ENCODE measurements at regions not wholly inside any gene's neighbourhood (a gene's known extent, or its start where the extent isn't known, plus 50 kb on each side); places are given as distances from the start of the nearest gene placed in this dataset.

GRCh38 chr4:126734465-126734864 is 898.3 kb upstream of the INTU start:
- TF ChIP-seq PPARA (CRISPR knock-in tag; IDR thresholded peaks at IDR 0.05; ENCODE audit: borderline replicate concordance) (no peak), ARNTL (CRISPR knock-in tag; IDR thresholded peaks at IDR 0.05; ENCODE audit: borderline replicate concordance, low read depth) (no peak), CSRNP3 (CRISPR knock-in tag; IDR thresholded peaks at IDR 0.05) (no peak), ZNF565 (CRISPR knock-in tag; conservative IDR thresholded peaks at IDR 0.05; ENCODE audit: low read depth) (no peak)
- TF ChIP-seq, protein P1, sequence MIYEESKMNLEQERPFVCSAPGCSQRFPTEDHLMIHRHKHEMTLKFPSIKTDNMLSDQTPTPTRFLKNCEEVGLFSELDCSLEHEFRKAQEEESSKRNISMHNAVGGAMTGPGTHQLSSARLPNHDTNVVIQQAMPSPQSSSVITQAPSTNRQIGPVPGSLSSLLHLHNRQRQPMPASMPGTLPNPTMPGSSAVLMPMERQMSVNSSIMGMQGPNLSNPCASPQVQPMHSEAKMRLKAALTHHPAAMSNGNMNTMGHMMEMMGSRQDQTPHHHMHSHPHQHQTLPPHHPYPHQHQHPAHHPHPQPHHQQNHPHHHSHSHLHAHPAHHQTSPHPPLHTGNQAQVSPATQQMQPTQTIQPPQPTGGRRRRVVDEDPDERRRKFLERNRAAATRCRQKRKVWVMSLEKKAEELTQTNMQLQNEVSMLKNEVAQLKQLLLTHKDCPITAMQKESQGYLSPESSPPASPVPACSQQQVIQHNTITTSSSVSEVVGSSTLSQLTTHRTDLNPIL (CRISPR knock-in tag; IDR thresholded peaks at IDR 0.05; ENCODE audit: low read depth) = no peak
- ATAC-seq = no peak

GRCh38 chr4:126735294-126736132 is 897.2 kb upstream of the INTU start:
- no peak for TF ChIP-seq ZFP30 (CRISPR knock-in tag; IDR thresholded peaks at IDR 0.05)
- TF ChIP-seq GLIS3 (CRISPR knock-in tag; IDR thresholded peaks at IDR 0.05) = no peak
- no peak for TF ChIP-seq TSHZ2 (CRISPR knock-in tag; IDR thresholded peaks at IDR 0.05)
- no peak for TF ChIP-seq RARB (CRISPR knock-in tag; IDR thresholded peaks at IDR 0.05)
- TF ChIP-seq ESRRG (CRISPR knock-in tag; IDR thresholded peaks at IDR 0.05) = no peak
- TF ChIP-seq CSDC2 (CRISPR knock-in tag; IDR thresholded peaks at IDR 0.05) = no peak
- TF ChIP-seq ARNTL (CRISPR knock-in tag; IDR thresholded peaks at IDR 0.05; ENCODE audit: borderline replicate concordance, low read depth) = no peak
- no peak for TF ChIP-seq ZNF565 (CRISPR knock-in tag; conservative IDR thresholded peaks at IDR 0.05; ENCODE audit: low read depth)
- TF ChIP-seq TCF4 (CRISPR knock-in tag; IDR thresholded peaks at IDR 0.05; ENCODE audit: borderline replicate concordance) = no peak
- TF ChIP-seq OSR1 (CRISPR knock-in tag; IDR thresholded peaks at IDR 0.05) = no peak
- TF ChIP-seq BACH2 (CRISPR knock-in tag; IDR thresholded peaks at IDR 0.05; ENCODE audit: borderline replicate concordance) = no peak
- no peak for TF ChIP-seq PPARA (CRISPR knock-in tag; IDR thresholded peaks at IDR 0.05; ENCODE audit: borderline replicate concordance)
- no peak for TF ChIP-seq CSRNP3 (CRISPR knock-in tag; IDR thresholded peaks at IDR 0.05)
- no peak for TF ChIP-seq ISL1 (CRISPR knock-in tag; IDR thresholded peaks at IDR 0.05)
- ATAC-seq = no peak

DNA sequence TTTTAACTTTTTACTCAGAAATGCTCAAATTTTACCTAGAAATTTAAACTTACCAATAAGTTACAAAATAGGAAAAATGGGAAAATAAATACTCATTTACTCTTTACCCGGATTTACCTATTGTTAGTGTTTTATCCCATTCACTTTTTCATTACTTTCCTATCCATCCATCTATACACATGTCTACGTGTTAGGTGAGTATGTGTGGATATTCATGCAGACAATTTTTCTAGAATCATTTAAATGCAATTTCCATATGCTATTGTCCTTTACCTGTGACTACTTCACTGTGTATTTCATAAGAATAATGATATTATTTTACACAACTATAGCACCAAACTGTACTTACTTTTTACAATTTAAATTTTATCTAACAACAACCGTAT is 896.6 kb upstream of the INTU start:
- TF ChIP-seq SNAI2 (CRISPR knock-in tag; IDR thresholded peaks at IDR 0.05) (no peak), PPARA (CRISPR knock-in tag; IDR thresholded peaks at IDR 0.05; ENCODE audit: borderline replicate concordance) (no peak), ZC3H10 (CRISPR knock-in tag; IDR thresholded peaks at IDR 0.05) (no peak), PATZ1 (CRISPR knock-in tag; IDR thresholded peaks at IDR 0.05; ENCODE audit: borderline replicate concordance) (no peak), CSDC2 (CRISPR knock-in tag; IDR thresholded peaks at IDR 0.05) (no peak), BACH2 (CRISPR knock-in tag; IDR thresholded peaks at IDR 0.05; ENCODE audit: borderline replicate concordance) (no peak), OSR1 (CRISPR knock-in tag; IDR thresholded peaks at IDR 0.05) (no peak), GLIS3 (CRISPR knock-in tag; IDR thresholded peaks at IDR 0.05) (no peak), ISL1 (CRISPR knock-in tag; IDR thresholded peaks at IDR 0.05) (no peak), TOX (CRISPR knock-in tag; IDR thresholded peaks at IDR 0.05; ENCODE audit: borderline replicate concordance) (no peak), ZNF70 (CRISPR knock-in tag; IDR thresholded peaks at IDR 0.05) (no peak), TCF4 (CRISPR knock-in tag; IDR thresholded peaks at IDR 0.05; ENCODE audit: borderline replicate concordance) (no peak), ZFP3 (CRISPR knock-in tag; IDR thresholded peaks at IDR 0.05) (no peak), ZFP30 (CRISPR knock-in tag; IDR thresholded peaks at IDR 0.05) (no peak)
- no peak for ATAC-seq
